ENCODE measurements at regions not wholly inside any gene's neighbourhood (a gene's known extent, or its start where the extent isn't known, plus 50 kb on each side); places are given as distances from the start of the nearest gene placed in this dataset.

DNA sequence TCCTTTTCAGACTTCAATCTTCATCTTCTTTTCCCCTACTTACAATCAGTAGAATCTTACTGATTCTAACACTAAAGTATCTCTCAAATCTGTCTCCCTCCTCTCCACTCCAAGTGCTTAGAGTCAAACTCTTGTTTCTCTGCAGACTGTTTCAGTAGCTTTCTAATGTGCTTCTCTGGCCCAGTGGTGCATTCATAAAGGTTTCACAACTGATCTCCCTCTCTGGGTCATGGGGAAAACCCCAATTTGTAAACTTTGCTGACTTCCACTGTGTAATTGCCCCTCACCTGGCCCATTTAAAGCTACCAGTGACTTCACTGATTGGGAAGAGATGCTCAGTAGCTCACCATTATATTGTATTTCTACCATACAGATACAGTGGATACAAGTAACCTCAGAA lies 183.6 kb downstream of the FAXC start:
- TF ChIP-seq, protein P1, sequence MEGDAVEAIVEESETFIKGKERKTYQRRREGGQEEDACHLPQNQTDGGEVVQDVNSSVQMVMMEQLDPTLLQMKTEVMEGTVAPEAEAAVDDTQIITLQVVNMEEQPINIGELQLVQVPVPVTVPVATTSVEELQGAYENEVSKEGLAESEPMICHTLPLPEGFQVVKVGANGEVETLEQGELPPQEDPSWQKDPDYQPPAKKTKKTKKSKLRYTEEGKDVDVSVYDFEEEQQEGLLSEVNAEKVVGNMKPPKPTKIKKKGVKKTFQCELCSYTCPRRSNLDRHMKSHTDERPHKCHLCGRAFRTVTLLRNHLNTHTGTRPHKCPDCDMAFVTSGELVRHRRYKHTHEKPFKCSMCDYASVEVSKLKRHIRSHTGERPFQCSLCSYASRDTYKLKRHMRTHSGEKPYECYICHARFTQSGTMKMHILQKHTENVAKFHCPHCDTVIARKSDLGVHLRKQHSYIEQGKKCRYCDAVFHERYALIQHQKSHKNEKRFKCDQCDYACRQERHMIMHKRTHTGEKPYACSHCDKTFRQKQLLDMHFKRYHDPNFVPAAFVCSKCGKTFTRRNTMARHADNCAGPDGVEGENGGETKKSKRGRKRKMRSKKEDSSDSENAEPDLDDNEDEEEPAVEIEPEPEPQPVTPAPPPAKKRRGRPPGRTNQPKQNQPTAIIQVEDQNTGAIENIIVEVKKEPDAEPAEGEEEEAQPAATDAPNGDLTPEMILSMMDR (IDR thresholded peaks at IDR 0.05; ENCODE audit: insufficient read depth, low read depth, low read length, missing control alignments): no peak
- DNase-seq (ENCODE audit: low read depth): no peak

DNA sequence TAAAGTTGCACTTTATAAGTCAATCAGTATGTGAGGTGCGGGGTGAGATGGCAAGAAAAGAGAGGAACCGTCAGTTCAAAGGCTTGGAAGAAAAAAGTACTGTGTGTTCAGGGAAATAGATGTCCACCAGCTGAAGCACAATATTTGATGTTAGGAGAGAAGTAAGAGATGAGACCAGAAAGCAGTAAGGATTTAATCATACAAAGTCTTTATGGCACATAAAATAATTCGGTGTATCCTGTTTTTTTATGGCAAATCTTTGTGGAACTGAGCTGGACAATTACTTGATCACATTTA lies 197.2 kb downstream of the FAXC start:
- no peak overlapping the region for H3K4me3 ChIP-seq (ENCODE audit: low read length)
- TF ChIP-seq, protein P1 (IDR thresholded peaks at IDR 0.05; ENCODE audit: insufficient read depth, low read depth, low read length, missing control alignments): no peak
- no peak for DNase-seq (ENCODE audit: low read depth)

More for the DNA sequence above, 183.6 kb downstream of the FAXC start:
- no peak overlapping the region for H3K4me3 ChIP-seq (ENCODE audit: low read length)

DNA sequence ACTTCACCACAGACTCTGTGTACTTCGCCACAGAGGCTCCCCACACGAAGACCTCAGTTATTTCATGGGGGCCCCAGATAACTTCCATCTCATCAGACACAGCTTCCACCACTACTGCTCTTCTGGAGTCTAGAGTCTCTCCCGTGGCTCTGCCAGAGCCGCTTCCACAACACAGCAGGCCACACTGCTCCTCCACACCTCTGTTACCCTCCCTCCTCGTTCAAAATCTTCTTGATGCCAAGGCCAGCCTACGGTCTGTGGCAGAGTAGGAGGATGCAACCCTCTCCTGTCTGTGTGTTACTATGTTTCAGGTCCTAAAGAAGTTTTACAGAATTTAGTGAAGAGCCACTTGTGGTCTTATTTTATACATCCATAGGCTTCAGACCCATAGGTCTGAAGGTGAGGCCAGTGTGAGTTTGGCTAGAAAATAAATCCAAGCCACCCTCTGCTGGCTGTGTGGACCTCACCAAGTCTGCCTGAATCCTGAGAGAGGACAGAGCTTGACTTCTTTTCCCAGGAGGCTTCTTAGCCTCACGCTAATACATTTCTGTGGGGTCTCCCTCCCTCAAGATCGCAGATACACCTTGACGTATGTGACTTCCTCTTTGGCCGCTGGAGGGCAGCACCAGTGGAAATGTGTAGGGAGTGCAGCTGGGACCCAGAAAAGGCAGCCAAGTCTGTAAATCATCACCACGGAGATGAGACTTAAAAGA lies 197.7 kb downstream of the FAXC start:
- no peak overlapping the region for H3K4me3 ChIP-seq (ENCODE audit: low read length)
- peak; percentile 65 for DNase-seq (ENCODE audit: low read depth)
- TF ChIP-seq, protein P1 (IDR thresholded peaks at IDR 0.05; ENCODE audit: insufficient read depth, low read depth, low read length, missing control alignments): peak; percentile 80

DNA sequence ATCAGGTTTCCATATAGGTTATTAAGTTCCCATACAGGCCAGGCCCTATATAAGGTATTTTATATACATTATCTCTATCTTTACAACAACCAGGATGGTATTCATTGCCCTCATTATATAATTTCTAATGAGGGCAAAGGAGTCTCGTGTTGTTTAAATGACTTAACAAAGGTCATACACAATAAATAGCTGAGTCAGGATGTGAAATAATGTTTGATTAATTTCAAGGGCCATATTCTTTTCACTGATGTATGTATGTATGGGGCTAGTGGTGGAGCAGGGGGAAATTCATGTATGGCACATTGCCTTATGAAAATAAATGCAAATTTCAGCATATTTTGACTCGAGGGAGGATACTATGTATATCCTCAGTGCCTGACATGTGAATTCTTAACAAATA lies 200.7 kb downstream of the FAXC start:
- H3K4me3 ChIP-seq (ENCODE audit: low read length): no peak overlapping the region
- no peak for DNase-seq (ENCODE audit: low read depth)
- TF ChIP-seq, protein P1 (IDR thresholded peaks at IDR 0.05; ENCODE audit: insufficient read depth, low read depth, low read length, missing control alignments): no peak

DNA sequence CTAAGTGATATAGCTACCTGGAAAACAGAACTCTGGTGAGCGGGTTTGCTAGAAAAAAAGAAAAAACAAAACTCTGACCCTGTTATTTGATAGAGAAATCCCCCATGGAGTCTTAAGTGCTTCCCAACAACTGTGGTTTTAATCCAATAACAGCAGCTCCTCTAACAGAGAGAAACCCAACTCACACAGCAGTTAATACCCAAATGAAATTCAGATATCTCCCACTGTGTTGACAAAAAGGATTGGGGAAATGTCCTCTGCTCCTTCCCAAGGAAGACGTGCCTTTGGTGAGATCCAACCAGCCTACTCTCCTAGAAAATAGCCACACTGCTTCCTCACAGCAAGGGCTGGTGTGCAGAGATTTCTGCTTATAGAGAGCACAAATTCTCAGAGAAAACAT lies 200.4 kb upstream of the FBXL4 start:
- TF ChIP-seq, protein P1 (IDR thresholded peaks at IDR 0.05; ENCODE audit: insufficient read depth, low read depth, low read length, missing control alignments): no peak
- H3K4me3 ChIP-seq (ENCODE audit: low read length): no peak overlapping the region
- DNase-seq (ENCODE audit: low read depth): no peak

DNA sequence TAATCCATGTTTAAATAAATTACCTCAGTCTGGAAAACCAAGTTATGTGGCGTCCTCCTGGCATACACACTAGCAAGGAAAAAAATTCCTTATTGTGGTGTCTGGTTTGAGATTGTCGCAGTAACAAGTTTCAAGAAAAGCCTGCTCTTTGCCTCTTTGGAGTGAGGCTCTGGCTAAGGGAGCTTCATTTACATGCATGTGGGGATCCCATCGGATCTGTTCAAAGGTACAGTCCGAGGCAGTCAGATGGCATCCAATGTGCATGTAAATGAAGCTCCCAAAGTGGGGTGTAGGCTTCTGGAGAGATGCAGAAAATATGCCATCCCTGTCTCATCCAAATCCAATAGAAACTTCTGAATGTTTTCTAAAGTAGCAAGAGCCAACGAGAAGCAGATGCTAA lies 199.5 kb upstream of the FBXL4 start:
- no peak for DNase-seq (ENCODE audit: low read depth)
- TF ChIP-seq, protein P1 (IDR thresholded peaks at IDR 0.05; ENCODE audit: insufficient read depth, low read depth, low read length, missing control alignments): no peak
- no peak overlapping the region for H3K4me3 ChIP-seq (ENCODE audit: low read length)

DNA sequence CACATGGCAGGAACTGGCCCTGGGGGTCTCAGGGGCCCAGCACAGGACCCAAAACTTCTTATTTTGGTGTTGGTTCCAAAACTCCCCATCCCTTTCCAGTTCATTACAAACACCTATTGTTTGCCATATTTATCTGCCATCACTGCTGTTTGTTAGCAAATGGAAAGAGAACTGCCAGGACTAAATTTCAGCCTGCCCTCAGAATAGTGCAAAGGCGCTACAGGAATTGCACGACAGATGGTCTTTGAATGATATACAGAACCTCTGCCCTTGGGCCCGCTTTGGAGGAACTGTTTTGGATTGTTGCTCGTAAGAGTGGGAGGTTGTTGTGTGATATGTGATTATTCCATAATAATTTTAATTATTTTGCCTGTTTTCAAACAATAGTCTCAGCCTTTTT lies 199.0 kb upstream of the FBXL4 start:
- DNase-seq (ENCODE audit: low read depth): no peak
- no peak overlapping the region for H3K4me3 ChIP-seq (ENCODE audit: low read length)
- TF ChIP-seq, protein P1 (IDR thresholded peaks at IDR 0.05; ENCODE audit: insufficient read depth, low read depth, low read length, missing control alignments): no peak
